HL-60 (cell line): ENCODE measurements at regions not wholly inside any gene's neighbourhood (a gene's known extent, or its start where the extent isn't known, plus 50 kb on each side); places are given as distances from the start of the nearest gene placed in this dataset.

Experiments used
- DNase-seq, 2 experiments: peaks; one replicate each; pipeline ENCODE4 v3.0.0-alpha.2; 2010 to 2020; ENCODE audit warnings: low read depth in 1 of 2, low spot score in 1 of 2
- H3K27ac ChIP-seq: fragments of 250-450 bp; sonication (Bioruptor Pico); replicated peaks from 2 replicates; pipeline ENCODE4 v1.5.1; 2020; ENCODE audit warnings: mild to moderate bottlenecking, moderate library complexity
- H3K27me3 ChIP-seq: fragments of 250-450 bp; sonication (Bioruptor Pico); 2 replicates; pipeline ENCODE4 v1.5.1; 2021; ENCODE audit warnings: mild to moderate bottlenecking, moderate library complexity; ENCODE audit not compliant: insufficient read depth, poor library complexity, severe bottlenecking
- H3K4me3 ChIP-seq: replicated peaks from 2 replicates; pipeline ENCODE4 v1.5.1; 2011; ENCODE audit warnings: mild to moderate bottlenecking, control low read depth, low read length; ENCODE audit not compliant: insufficient read depth
- CTCF ChIP-seq: IDR thresholded peaks from one replicate; pipeline ENCODE4 v1.5.1; 2011; ENCODE audit warnings: low read length, control low read depth, inconsistent platforms; ENCODE audit not compliant: insufficient read depth
- GABPA ChIP-seq: IDR thresholded peaks from 2 replicates; pipeline ENCODE4 v1.6.1; 2012; ENCODE audit warnings: low read depth
- POLR2AphosphoS5 ChIP-seq: IDR thresholded peaks from 2 replicates; pipeline ENCODE4 v1.6.1; 2012; ENCODE audit warnings: low read depth
- REST ChIP-seq: IDR thresholded peaks from 2 replicates; pipeline ENCODE4 v1.6.1; 2012; ENCODE audit warnings: low read depth; ENCODE audit not compliant: insufficient replicate concordance
- SPI1 ChIP-seq: IDR thresholded peaks from 2 replicates; pipeline ENCODE4 v1.6.1; 2012; ENCODE audit warnings: low read depth, mild to moderate bottlenecking, borderline replicate concordance

GRCh38 chr5:105735704-105736103 lies 1935.0 kb downstream of the EFNA5 start:
- no peak overlapping the region for H3K4me3 ChIP-seq
- TF ChIP-seq SPI1 (no peak), GABPA (no peak), CTCF (no peak), REST (no peak), POLR2AphosphoS5 (no peak)
- no peak for DNase-seq
- H3K27me3 ChIP-seq = no peaks in the 10 kb centered on the region
- H3K27ac ChIP-seq = no peak overlapping the region

- TF ChIP-seq GABPA = no peak
- no peak for TF ChIP-seq POLR2AphosphoS5
- no peak for TF ChIP-seq REST
- TF ChIP-seq CTCF = no peak
- no peak for TF ChIP-seq SPI1
- Histone ChIP-seq H3K27ac (no peak overlapping the region), H3K4me3 (no peak overlapping the region), H3K27me3 (no peaks in the 10 kb centered on the region)
- no peak for DNase-seq
Measured at GRCh38 chr5:105730982-105731381, 1939.8 kb downstream of the EFNA5 start.

GRCh38 chr5:105726093-105726492 lies 1944.6 kb downstream of the EFNA5 start:
- no peak for DNase-seq
- no peak for TF ChIP-seq REST
- no peak for TF ChIP-seq SPI1
- TF ChIP-seq POLR2AphosphoS5 = no peak
- no peak for TF ChIP-seq CTCF
- TF ChIP-seq GABPA = no peak

More at GRCh38 chr5:105726093-105726492, 1944.6 kb downstream of the EFNA5 start:
- Histone ChIP-seq H3K27me3 (no peaks in the 10 kb centered on the region), H3K27ac (no peak overlapping the region), H3K4me3 (no peak overlapping the region)
